ENCODE measurements at regions not wholly inside any gene's neighbourhood (a gene's known extent, or its start where the extent isn't known, plus 50 kb on each side); places are given as distances from the start of the nearest gene placed in this dataset.
"Not testable (repeated sequence)": the region's sequence is repeated elsewhere in the genome, so short reads cannot be mapped to it uniquely, and the experiment has no call there.

GRCh38 chr12:111122458-111122878, 202.1 kb upstream of the MYL2 start:
- DNase-seq (ENCODE audit: low read depth in 2 of 3, low spot score in 2 of 3) = no peak

DNA sequence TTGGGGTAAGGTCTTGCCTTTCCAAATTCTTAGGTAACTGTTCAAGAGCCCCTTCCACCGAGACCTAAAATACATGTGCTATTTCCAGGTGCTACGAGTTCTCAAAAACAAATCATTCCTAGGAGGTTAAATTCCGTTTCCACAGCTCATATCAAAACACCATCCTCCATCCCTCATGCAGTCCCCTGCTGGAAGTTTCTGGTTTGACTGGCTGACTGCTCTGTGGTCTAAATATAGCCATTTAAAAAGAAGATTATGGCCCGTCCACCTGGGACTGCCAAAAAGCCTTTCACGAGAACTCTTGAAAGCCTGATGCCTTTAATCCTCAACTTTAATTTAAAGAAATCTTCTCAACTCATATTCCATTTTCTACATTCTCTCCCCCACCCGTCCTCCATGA, 201.5 kb upstream of the MYL2 start:
- no peak for DNase-seq (ENCODE audit: low read depth in 2 of 3, low spot score in 2 of 3)

- DNase-seq (ENCODE audit: low read depth in 2 of 3, low spot score in 2 of 3) = no peak
Measured at GRCh38 chr12:111120578-111120977, 200.2 kb upstream of the MYL2 start.

DNA sequence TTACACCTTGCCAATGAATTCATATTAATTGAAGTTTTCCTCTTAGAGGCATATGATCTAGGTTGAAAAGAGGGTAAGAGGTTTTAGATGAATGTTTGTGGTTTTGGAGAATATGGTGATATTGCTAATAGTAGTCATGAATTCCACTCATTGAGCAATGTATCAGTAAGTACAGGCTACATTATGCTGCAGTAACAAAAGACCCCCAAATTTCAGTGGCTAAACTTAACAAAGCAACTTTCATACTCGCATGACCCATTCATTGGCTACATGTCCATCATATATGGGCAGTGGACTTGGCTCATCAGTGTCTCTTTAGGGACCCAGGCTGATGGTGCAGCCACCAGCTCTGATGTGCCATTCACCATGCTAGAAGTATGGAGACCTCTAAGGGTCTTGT, 196.6 kb upstream of the MYL2 start:
- no peak for DNase-seq (ENCODE audit: low read depth in 2 of 3, low spot score in 2 of 3)

DNA sequence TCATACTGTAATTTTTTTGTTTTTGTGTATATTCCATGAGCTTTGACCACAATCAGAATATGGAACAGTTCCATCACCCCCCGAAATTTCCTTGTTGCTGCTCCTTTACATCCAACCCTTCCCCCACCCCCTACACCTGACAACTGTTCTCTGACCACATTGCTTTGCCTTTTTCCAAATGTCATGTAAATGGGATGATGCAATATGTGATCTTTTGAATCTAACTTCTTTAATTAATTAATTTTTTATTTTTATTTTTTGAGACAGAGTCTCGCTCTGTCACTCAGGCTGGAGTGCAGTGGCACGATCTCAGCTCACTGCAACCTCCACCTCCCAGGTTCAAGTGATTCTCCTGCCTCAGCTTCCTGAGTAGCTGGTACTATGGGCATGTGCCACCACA, 192.9 kb upstream of the MYL2 start:
- not testable (repeated sequence) for DNase-seq (ENCODE audit: low read depth in 2 of 3, low spot score in 2 of 3)

- no peak for DNase-seq (ENCODE audit: low read depth in 2 of 3, low spot score in 2 of 3)
Measured at GRCh38 chr12:111112311-111113098, 192.1 kb upstream of the MYL2 start.

GRCh38 chr12:111111681-111112080, 191.3 kb upstream of the MYL2 start:
- no peak for DNase-seq (ENCODE audit: low read depth in 2 of 3, low spot score in 2 of 3)

DNA sequence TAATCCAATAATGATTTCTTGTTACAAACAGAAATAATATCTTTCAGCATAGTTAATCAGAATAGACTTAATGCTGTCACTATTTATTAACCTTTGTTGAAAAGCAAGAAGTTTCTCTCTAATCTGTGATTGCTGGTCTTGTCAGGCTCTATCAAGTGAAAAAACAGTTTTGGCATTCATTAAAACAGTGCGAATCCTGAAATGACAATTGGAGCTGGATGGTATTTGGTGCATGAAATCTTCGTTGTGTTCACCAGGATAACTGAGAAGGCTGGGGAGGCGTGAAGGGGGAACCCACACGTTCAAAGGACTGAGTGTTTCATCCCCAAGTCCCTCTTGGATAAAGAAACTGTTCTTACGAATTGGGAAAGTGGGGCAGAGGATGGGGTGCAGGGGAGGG, 190.2 kb upstream of the MYL2 start:
- no peak for DNase-seq (ENCODE audit: low read depth in 2 of 3, low spot score in 2 of 3)

GRCh38 chr12:111108726-111109125, 188.3 kb upstream of the MYL2 start:
- DNase-seq (ENCODE audit: low read depth in 2 of 3, low spot score in 2 of 3) = no peak

DNA sequence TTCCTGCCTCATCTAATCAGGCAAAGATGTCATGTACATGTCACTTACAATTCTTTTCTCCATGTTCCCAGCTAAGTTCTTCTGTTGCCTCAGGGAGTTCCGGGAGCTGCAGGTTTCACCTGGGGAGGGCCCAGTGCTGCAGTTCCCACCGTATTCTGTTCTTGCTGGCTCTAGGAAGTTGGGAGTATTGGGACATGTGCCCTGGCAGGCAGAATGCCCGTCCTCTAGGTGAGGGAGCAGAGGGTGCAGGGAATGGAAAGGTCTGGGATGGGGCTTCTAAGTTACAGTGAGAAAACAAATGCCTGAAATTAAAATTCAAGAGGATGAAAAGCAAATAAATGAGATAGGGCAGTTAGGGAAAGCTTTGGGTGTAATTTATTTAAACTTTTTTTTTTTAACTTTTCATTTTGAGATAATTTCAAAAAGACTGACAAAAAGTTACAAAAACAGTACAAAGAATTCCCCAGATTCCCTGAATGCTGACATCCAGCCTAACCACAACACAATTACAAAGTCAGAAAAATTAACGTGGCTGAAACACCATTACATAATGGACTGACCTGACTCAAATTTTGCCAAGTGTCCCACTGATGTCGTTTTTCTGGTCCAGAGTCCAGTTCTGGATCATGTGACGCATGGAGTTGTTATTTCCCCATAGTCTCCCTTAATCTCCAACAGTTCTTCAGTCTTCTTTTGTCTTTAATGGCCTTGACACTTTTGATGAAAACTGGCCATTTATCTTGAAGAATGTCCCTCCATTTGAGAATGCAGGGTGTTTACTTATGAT, 187.2 kb upstream of the MYL2 start:
- DNase-seq (ENCODE audit: low read depth in 2 of 3, low spot score in 2 of 3) = no peak

DNA sequence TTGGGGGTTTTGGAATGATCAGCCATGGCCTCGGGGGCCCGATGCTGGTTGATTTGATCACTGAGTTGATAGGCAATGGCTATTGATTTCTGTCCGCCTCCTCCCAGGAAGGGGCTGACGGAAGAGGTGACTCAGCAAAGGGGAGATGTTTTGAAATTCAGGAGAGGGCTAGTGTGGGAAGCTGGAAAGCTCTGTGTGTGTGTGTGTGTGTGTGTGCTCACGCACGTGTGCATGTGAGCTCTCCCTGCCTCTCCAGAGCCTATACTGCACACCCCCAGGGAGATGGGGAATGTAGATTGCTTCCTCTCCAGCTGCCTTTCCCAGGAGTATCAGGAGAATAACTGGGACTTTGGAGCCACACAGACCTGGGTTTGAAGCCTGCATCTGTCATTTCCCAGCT, 184.9 kb upstream of the MYL2 start:
- DNase-seq (ENCODE audit: low read depth in 2 of 3, low spot score in 2 of 3) = no peak

DNA sequence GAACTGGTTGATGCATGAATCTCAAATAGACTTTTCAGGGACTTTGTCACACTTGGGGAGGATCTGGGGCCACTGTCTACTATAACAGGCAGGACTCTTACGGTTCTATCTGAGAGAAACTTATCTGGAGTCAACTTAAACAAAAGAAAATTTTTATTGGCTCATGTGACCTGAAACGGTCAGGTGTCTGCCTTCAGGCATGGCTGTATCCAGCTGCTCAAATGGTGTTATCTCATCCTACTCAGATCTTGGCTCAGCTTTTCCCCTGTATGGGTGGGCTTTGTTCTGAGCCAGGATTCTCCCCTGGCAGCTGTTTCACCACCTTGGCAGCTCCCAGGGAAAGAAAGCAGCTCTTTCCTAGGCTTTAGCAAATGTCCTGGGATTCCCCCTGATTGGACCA, 183.2 kb upstream of the MYL2 start:
- no peak for DNase-seq (ENCODE audit: low read depth in 2 of 3, low spot score in 2 of 3)

DNA sequence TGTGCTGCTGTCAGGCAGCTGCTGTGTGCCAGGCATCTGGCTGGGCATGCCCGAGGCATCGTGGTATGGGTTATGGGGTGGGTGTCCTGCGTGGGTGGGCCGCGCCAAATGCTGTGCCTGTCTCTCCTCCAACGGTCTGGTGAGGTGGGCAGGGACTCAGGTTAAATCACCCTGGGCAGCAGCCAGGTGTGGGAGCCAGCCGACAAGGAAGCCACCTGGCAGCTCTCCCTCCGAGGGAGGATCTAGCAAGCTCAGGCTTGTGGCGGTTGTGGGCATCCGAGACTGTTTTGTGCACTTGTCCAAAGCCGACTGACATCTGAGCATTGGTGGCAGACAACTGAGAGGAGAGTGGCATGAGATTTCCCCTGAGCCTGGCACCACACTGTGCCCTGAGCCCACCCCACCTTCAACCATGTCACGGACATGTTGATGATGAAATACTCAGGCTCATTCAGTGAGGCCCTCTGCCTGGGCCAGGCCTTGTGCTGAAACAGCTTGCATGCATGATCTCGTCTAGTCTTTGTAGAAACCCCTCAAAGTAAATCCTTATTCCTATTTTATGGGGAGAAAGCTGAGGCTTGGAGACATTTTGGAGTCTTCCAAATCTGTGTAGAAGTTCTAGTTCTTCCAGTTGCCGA, 181.8 kb upstream of the MYL2 start:
- DNase-seq (ENCODE audit: low read depth in 2 of 3, low spot score in 2 of 3) = no peak

GRCh38 chr12:111101003-111101402, 180.6 kb upstream of the MYL2 start:
- DNase-seq (ENCODE audit: low read depth in 2 of 3, low spot score in 2 of 3) = no peak

DNA sequence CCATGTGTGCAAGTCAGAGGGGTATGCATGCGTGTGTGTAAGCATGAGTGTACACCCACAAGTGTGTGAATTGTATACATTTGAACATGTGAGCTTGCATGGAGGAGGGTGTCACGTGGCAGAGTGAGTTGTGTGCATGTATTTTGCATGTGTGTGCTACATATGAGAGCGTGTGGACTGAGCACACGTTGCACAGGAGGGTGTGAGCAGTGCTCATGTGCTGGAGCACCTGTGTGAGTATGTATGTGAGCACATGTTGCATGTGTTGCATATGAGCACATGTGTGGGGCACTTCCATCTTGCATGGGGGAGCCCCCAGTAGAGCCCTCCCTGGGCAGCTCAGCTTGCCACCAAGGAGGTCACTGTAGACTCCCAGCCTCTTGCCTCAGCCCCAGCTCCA, 180.2 kb upstream of the MYL2 start:
- DNase-seq (ENCODE audit: low read depth in 2 of 3, low spot score in 2 of 3) = no peak

- no peak for DNase-seq (ENCODE audit: low read depth in 2 of 3, low spot score in 2 of 3)
Measured at GRCh38 chr12:111100003-111100402, 179.6 kb upstream of the MYL2 start.

GRCh38 chr12:111099186-111099585, 178.8 kb upstream of the MYL2 start:
- DNase-seq (ENCODE audit: low read depth in 2 of 3, low spot score in 2 of 3) = no peak

GRCh38 chr12:111094157-111095010, 174.0 kb upstream of the MYL2 start:
- no peak for DNase-seq (ENCODE audit: low read depth in 2 of 3, low spot score in 2 of 3)

DNA sequence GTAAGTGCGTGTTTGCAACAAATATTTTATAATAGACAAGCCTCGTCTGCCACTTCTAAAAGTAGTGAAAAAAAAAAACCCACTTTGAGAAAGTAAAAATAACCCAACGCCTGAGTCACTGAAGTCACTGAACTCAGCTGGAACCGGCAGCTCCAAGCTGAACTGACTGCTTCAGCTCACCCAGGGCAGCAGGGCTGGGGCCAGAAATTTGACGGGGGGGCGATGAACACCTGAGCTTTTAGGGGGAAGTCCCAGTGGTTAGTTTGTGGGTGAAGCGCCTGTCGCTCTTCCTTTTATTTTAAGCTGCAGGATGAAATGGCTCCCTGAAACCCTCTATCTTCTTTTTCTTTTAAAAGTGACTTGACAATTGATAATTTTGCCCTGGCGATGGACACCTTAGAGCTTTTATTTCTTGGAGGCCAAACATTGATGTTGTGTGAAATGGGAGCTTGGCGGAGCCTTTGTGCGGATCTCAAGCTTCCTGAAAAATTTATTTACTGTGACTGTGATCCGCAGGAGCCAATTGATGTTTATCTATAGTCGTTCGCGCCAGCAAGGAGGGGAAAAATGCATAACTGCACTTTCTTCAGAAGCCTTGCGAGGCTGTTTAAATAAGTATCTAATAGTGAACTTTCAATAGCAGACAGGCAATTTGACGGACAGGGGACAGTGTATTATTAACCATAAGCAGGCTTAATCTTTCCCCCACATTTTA, 173.2 kb upstream of the MYL2 start:
- DNase-seq (ENCODE audit: low read depth in 2 of 3, low spot score in 2 of 3) = no peak

DNA sequence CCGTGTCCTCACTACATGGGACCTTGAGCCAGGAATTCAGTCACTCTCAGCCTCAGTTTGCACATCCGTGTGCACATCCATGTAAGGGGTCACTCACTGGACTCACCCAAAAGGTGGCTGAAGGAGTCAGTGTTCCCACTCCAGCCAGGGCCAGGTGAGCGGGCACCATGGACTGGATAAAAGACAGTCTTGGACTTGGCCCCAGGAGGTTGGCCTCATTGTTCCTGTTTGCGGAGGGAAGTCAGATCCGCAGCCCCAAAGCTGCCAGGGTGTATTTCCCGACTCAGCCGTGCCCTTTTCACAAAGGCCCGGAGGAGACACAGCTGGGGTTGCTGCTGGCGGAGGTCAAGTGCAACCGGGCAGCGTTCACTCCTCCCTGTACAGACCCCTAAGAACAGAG, 170.7 kb upstream of the MYL2 start:
- no peak for DNase-seq (ENCODE audit: low read depth in 2 of 3, low spot score in 2 of 3)

DNA sequence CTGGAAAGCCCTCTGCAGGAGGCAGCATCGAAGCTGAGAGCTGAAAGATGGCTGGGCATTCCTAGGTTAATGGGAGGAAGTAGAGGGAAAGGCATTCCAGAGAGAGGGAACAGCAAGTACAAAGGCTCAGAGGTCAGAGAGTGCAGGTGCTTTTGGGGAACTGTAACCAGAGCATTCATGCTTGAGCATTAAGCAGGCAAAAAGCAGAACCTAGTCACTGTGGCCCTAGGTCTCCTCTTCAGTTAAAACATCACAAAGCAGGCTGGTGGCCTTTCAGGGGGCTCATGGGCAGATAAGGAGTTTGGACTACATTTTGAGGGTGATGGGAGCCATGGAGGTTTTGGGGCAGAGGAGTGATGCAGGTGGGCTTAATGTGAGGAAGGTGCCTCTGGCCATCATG, 169.2 kb upstream of the MYL2 start:
- DNase-seq (ENCODE audit: low read depth in 2 of 3, low spot score in 2 of 3) = no peak

All from activated CD8-positive, alpha-beta memory T cell treated with anti-CD3 and anti-CD28 coated beads for 48 hours (primary cell).